H1 (cell line): ENCODE measurements at regions not wholly inside any gene's neighbourhood (a gene's known extent, or its start where the extent isn't known, plus 50 kb on each side); places are given as distances from the start of the nearest gene placed in this dataset.

Source experiments
- CTCF ChIA-PET: fragments of 300-600 bp; sonication (Branson Sonifier 250); formaldehyde crosslinking; loops from one replicate; lab custom pipeline; 2021; ENCODE audit not compliant: partially characterized antibody; lab: Charles Lee
- POLR2A ChIA-PET: fragments of 300-600 bp; sonication (Branson Sonifier 250); formaldehyde crosslinking; loops from one replicate; lab custom pipeline; 2021; ENCODE audit warnings: inconsistent platforms; ENCODE audit not compliant: partially characterized antibody; lab: Charles Lee
- DNase-seq, 2 experiments: peaks; one replicate each; pipeline versions ENCODE4 v3.0.0 to v3.0.0-alpha.2; 2010 to 2022; ENCODE audit warnings: low spot score in 2 of 2, low read depth in 1 of 2, mixed read lengths in 1 of 2
- FAIRE-seq: peaks from 2 replicates; lab custom pipeline; 2011; peaks lifted over from hg19 to GRCh38; lab: Jason Lieb, UNC
- H2AFZ ChIP-seq: 2 replicates; pipeline ENCODE4 v1.8.1; 2012; ENCODE audit warnings: low read length, inconsistent platforms
- H2AK5ac ChIP-seq: 2 replicates; pipeline ENCODE4 v1.6.1; 2013; ENCODE audit warnings: low read depth, low read length
- H2BK120ac ChIP-seq: replicated peaks from 2 replicates; pipeline ENCODE3; 2013; ENCODE audit warnings: low read depth, low read length, inconsistent platforms
- H2BK12ac ChIP-seq: 2 replicates; pipeline ENCODE4 v1.6.1; 2013; ENCODE audit warnings: low read depth, low read length
- H2BK15ac ChIP-seq: 2 replicates; pipeline ENCODE4 v1.6.1; 2013; ENCODE audit warnings: low read length
- H2BK20ac ChIP-seq: 2 replicates; pipeline ENCODE4 v1.6.1; 2013; ENCODE audit warnings: low read length
- H2BK5ac ChIP-seq: 2 replicates; pipeline ENCODE4 v1.6.1; 2013; ENCODE audit warnings: low read depth, low read length
- H3K14ac ChIP-seq: 2 replicates; pipeline ENCODE4 v1.6.1; 2013; ENCODE audit warnings: inconsistent platforms; ENCODE audit not compliant: insufficient read length
- H3K18ac ChIP-seq: 2 replicates; pipeline ENCODE4 v1.6.1; 2013; ENCODE audit warnings: low read length; ENCODE audit errors: extremely low read depth
- H3K23ac ChIP-seq: 2 replicates; pipeline ENCODE4 v1.6.1; 2013; ENCODE audit warnings: inconsistent platforms; ENCODE audit not compliant: insufficient read length
- H3K23me2 ChIP-seq: 2 replicates; pipeline ENCODE4 v1.6.1; 2013; ENCODE audit warnings: low read depth, low read length
- H3K27ac ChIP-seq: 2 replicates; pipeline ENCODE4 v1.6.1; 2011; ENCODE audit warnings: low read depth, low read length, inconsistent platforms
- H3K27me3 ChIP-seq, 4 experiments: replicated peaks in 1 of 4; 1 replicate in 1 of 4; 2 replicates in 3 of 4; pipeline versions ENCODE4 v1.6.1 to v1.8.1; 2011 to 2013; ENCODE audit warnings: low read length in 3 of 4, mild to moderate bottlenecking in 3 of 4, inconsistent platforms in 2 of 4, mixed read lengths in 2 of 4, moderate library complexity in 1 of 4; ENCODE audit not compliant: control insufficient read depth in 3 of 4, insufficient read depth in 3 of 4; ENCODE audit errors: extremely low read depth in 1 of 4
- H3K36me3 ChIP-seq, 4 experiments: 2 replicates each; pipeline versions ENCODE4 v1.6.1 to v1.8.1; 2011 to 2013; ENCODE audit warnings: mild to moderate bottlenecking in 4 of 4, low read length in 3 of 4, moderate library complexity in 2 of 4, control low read depth in 1 of 4, inconsistent platforms in 1 of 4; ENCODE audit not compliant: insufficient read depth in 4 of 4, control insufficient read depth in 2 of 4
- H3K4ac ChIP-seq: replicated peaks from 2 replicates; pipeline ENCODE3; 2013; ENCODE audit warnings: low read length, low read depth, mixed read lengths, inconsistent platforms; ENCODE audit not compliant: insufficient read length
- H3K4me1 ChIP-seq, 4 experiments: replicated peaks in 1 of 4; 1 replicate in 1 of 4; 2 replicates in 3 of 4; pipeline versions ENCODE4 v1.6.1 to v1.8.1; 2011 to 2013; ENCODE audit warnings: low read length in 3 of 4, inconsistent platforms in 2 of 4, mixed read lengths in 1 of 4; ENCODE audit not compliant: insufficient read depth in 4 of 4, control insufficient read depth in 3 of 4
- H3K4me2 ChIP-seq, 2 experiments: 2 replicates each; pipeline versions ENCODE4 v1.6.1 to v1.8.1; 2011 to 2013; ENCODE audit warnings: low read depth in 2 of 2, low read length in 2 of 2, control low read depth in 1 of 2, inconsistent platforms in 1 of 2, mild to moderate bottlenecking in 1 of 2; ENCODE audit not compliant: insufficient read depth in 1 of 2
- H3K4me3 ChIP-seq, 4 experiments: fragments of 200-600, 300-600 bp in 1 of 4; sonication (generic), shearing (Covaris generic), sonication (Bioruptor Twin) in 1 of 4; 2 replicates each; pipeline versions ENCODE4 v1.5.1 to v1.8.1; 2011 to 2016; ENCODE audit warnings: low read length in 4 of 4, low read depth in 3 of 4, control low read depth in 2 of 4, inconsistent platforms in 2 of 4, mild to moderate bottlenecking in 2 of 4, mixed read lengths in 1 of 4, moderate library complexity in 1 of 4; ENCODE audit not compliant: insufficient read depth in 2 of 4; ENCODE audit errors: extremely low read depth in 1 of 4
- H3K56ac ChIP-seq: replicated peaks from 2 replicates; pipeline ENCODE3; 2013; ENCODE audit warnings: low read depth, mild to moderate bottlenecking, mixed read lengths, low read length, inconsistent platforms; ENCODE audit not compliant: insufficient read length
- H3K79me1 ChIP-seq: 2 replicates; pipeline ENCODE4 v1.6.1; 2013; ENCODE audit warnings: low read depth, low read length, control low read depth
- H3K79me2 ChIP-seq, 2 experiments: 2 replicates each; pipeline versions ENCODE4 v1.6.1 to v1.8.1; 2012 to 2013; ENCODE audit warnings: low read length in 2 of 2, mild to moderate bottlenecking in 2 of 2, inconsistent platforms in 1 of 2; ENCODE audit not compliant: insufficient read depth in 2 of 2, control insufficient read depth in 1 of 2
- H3K9ac ChIP-seq, 4 experiments: replicated peaks in 1 of 4; 1 replicate in 1 of 4; 2 replicates in 3 of 4; pipeline versions ENCODE4 v1.6.1 to v1.8.1; 2011 to 2013; ENCODE audit warnings: low read depth in 3 of 4, low read length in 3 of 4, control low read depth in 2 of 4, mild to moderate bottlenecking in 2 of 4, moderate library complexity in 2 of 4, inconsistent platforms in 1 of 4; ENCODE audit errors: extremely low read depth in 1 of 4
- H3K9me3 ChIP-seq, 2 experiments: 2 replicates each; pipeline versions ENCODE4 v1.6.1 to v1.8.1; 2012 to 2013; ENCODE audit warnings: mild to moderate bottlenecking in 2 of 2, moderate library complexity in 2 of 2, control low read depth in 1 of 2, inconsistent platforms in 1 of 2, low read depth in 1 of 2, low read length in 1 of 2, mixed read lengths in 1 of 2; ENCODE audit not compliant: insufficient read depth in 2 of 2
- H4K20me1 ChIP-seq, 2 experiments: replicated peaks in 1 of 2; 2 replicates each; pipeline versions ENCODE3 to v1.8.1; 2011 to 2013; ENCODE audit warnings: inconsistent platforms in 2 of 2, low read length in 2 of 2, mild to moderate bottlenecking in 1 of 2; ENCODE audit not compliant: insufficient read depth in 2 of 2, control insufficient read depth in 1 of 2
- H4K5ac ChIP-seq: 2 replicates; pipeline ENCODE4 v1.6.1; 2013; ENCODE audit warnings: low read length, low read depth, mixed read lengths, inconsistent platforms; ENCODE audit not compliant: insufficient read length
- H4K8ac ChIP-seq: 2 replicates; pipeline ENCODE4 v1.8.0; 2013; ENCODE audit warnings: mild to moderate bottlenecking, moderate library complexity, low read length, inconsistent platforms; ENCODE audit not compliant: insufficient read depth; ENCODE audit errors: extremely low read depth
- H4K91ac ChIP-seq: replicated peaks from 2 replicates; pipeline ENCODE3; 2013; ENCODE audit warnings: low read length, mixed read lengths, inconsistent platforms; ENCODE audit not compliant: insufficient read length
- POLR2A ChIP-seq, 2 experiments: IDR thresholded peaks; 1 replicate in 1 of 2; 2 replicates in 1 of 2; pipeline ENCODE4 v1.6.1; 2011; ENCODE audit warnings: low read depth in 2 of 2, low read length in 2 of 2, mild to moderate bottlenecking in 2 of 2; ENCODE audit errors: control extremely low read depth in 1 of 2
- TAF7 ChIP-seq: optimal IDR thresholded peaks from 2 replicates; pipeline ENCODE3; 2011; ENCODE audit warnings: low read depth, mild to moderate bottlenecking, inconsistent platforms, low read length, moderate library complexity, borderline replicate concordance

DNA sequence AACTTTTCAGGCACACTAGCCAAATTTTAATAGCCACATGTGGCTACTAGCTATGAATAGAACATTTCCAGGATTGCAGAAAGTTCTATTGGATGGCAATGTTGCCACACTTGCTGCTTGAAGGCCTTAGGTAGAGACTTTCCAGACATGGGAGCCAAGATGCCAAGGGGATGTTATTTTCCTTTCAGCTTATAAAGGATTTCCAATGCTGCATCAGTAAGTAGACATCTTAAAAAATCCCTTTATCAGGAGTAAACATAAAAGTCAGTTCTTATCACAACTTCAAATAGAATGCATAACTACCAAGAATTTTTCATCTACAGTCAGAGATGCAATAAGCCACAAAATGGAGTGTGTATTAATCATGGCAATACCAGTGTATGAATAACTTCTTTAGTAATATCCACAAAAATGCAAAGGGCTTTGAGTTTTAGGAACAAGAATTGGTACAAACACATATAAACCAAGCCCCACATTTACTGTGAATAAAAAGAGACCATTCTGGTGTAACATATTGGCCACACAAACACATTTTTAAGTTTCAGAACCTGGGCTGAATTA is 457.1 kb upstream of the ADAMTS9 start:
- no peak overlapping the region for H2AFZ ChIP-seq
- H3K27ac ChIP-seq = no peak overlapping the region
- no peaks in the 10 kb centered on the region for H3K79me2 ChIP-seq
- H3K56ac ChIP-seq = no peak overlapping the region
- H3K9me3 ChIP-seq = no peaks in the 10 kb centered on the region
- DNase-seq = no peak
- no peak overlapping the region for H3K4me2 ChIP-seq
- H3K36me3 ChIP-seq = no peaks in the 10 kb centered on the region
- H4K5ac ChIP-seq = no peak overlapping the region
- H2BK20ac ChIP-seq = no peak overlapping the region
- no peak overlapping the region for H3K4me3 ChIP-seq
- H2AK5ac ChIP-seq = no peak overlapping the region
- H3K23ac ChIP-seq = no peak overlapping the region
- H2BK5ac ChIP-seq = no peak overlapping the region
- H3K18ac ChIP-seq = no peak overlapping the region
- H3K79me1 ChIP-seq = no peaks in the 10 kb centered on the region
- H2BK15ac ChIP-seq = no peak overlapping the region
- H2BK120ac ChIP-seq = no peak overlapping the region
- POLR2A ChIA-PET = no interaction called here
- H3K9ac ChIP-seq = no peak overlapping the region
- no peaks in the 10 kb centered on the region for H3K23me2 ChIP-seq
- no peak overlapping the region for H4K8ac ChIP-seq
- H4K91ac ChIP-seq = no peak overlapping the region
- H3K27me3 ChIP-seq = no peaks in the 10 kb centered on the region
- H2BK12ac ChIP-seq = no peak overlapping the region
- no peak for FAIRE-seq
- H3K14ac ChIP-seq = no peak overlapping the region
- CTCF ChIA-PET = interaction anchor here (1.0 to 1.5 kb wide), 2 partner anchors 25 to 100 kb away, joined by 3 to 7 read pairs; no protein-coding TSS in a partner anchor
- H4K20me1 ChIP-seq = no peaks in the 10 kb centered on the region
- H3K4me1 ChIP-seq = peaks cover 6 to 16% (median 11%) of the 10 kb centered on the region in 4 experiments; a peak in 5 of 7 replicates
- H3K4ac ChIP-seq = no peak overlapping the region
- TF ChIP-seq POLR2A (IDR thresholded peaks at IDR 0.05; ENCODE audit: control extremely low read depth in 1 of 2, low read depth in 2 of 2, low read length in 2 of 2) = no peak
- TF ChIP-seq TAF7 = no peak
